ENCODE measurements at regions not wholly inside any gene's neighbourhood (a gene's known extent, or its start where the extent isn't known, plus 50 kb on each side); places are given as distances from the start of the nearest gene placed in this dataset.

GRCh38 chr4:176906709-176907108 lies 114.0 kb upstream of the VEGFC start:
- Histone ChIP-seq H3K9ac (replicated peaks; ENCODE audit: extremely low read depth, insufficient read depth, low read length) (no peak overlapping the region), H3K27me3 (ENCODE audit: control insufficient read depth in 2 of 2, insufficient read depth in 2 of 2, low read length in 2 of 2) (no peaks in the 10 kb centered on the region), H2AFZ (ENCODE audit: low read depth, low read length) (no peak overlapping the region), H3K9me3 (replicated peaks; ENCODE audit: control insufficient read depth, insufficient read depth, low read length) (no peaks in the 10 kb centered on the region), H3K79me2 (ENCODE audit: control insufficient read depth, insufficient read depth, low read length) (no peaks in the 10 kb centered on the region), H3K4me1 (ENCODE audit: control insufficient read depth, extremely low read depth, insufficient read depth, low read length) (peaks cover 15% of the 10 kb centered on the region), H3K4me3 (replicated peaks in 1 of 3; ENCODE audit: insufficient read depth in 1 of 3, low read depth in 1 of 3, low read length in 3 of 3) (no peak overlapping the region), H3K27ac (ENCODE audit: insufficient read depth, low read depth, low read length) (no peak overlapping the region), H3K36me3 (ENCODE audit: control insufficient read depth in 2 of 2, extremely low read depth in 1 of 2, insufficient read depth in 2 of 2, low read length in 2 of 2) (no peaks in the 10 kb centered on the region), H3K4me2 (ENCODE audit: insufficient read depth, low read length) (no peak overlapping the region), H4K20me1 (replicated peaks; ENCODE audit: control insufficient read depth, extremely low read depth, insufficient read depth, low read length) (no peaks in the 10 kb centered on the region), H3K9me1 (replicated peaks; ENCODE audit: control insufficient read depth, extremely low read depth, insufficient read depth, low read length) (no peaks in the 10 kb centered on the region)
- dilution Hi-C loops (cut with MboI; ENCODE audit: extremely low pct_ligation_motif_present, low sequenced_read_pairs) = no loop called here
- DNase-seq (ENCODE audit: low read depth, low spot score) (no peak), FAIRE-seq (no peak)
- CTCF ChIA-PET = no interaction called here
- POLR2A ChIA-PET = no interaction called here
- BruUV-seq (replicated peaks) = no TSS peak
- TF ChIP-seq FOS (IDR thresholded peaks at IDR 0.05; ENCODE audit: borderline replicate concordance, insufficient read depth, low read length) (no peak), MYC (IDR thresholded peaks at IDR 0.05; ENCODE audit: low read depth, low read length) (no peak), MAX (IDR thresholded peaks at IDR 0.05; ENCODE audit: insufficient read depth, insufficient read length) (no peak), JUN (IDR thresholded peaks at IDR 0.05; ENCODE audit: borderline replicate concordance, insufficient read depth, insufficient read length, low read depth) (no peak)
- intact Hi-C loops (cut with micrococcal nuclease) = no loop called here

- H3K4me1 ChIP-seq (ENCODE audit: control insufficient read depth, extremely low read depth, insufficient read depth, low read length) = no peaks in the 10 kb centered on the region
- ChIA-PET CTCF (no interaction called here), POLR2A (no interaction called here)
- no peaks in the 10 kb centered on the region for H3K27me3 ChIP-seq (ENCODE audit: control insufficient read depth in 2 of 2, insufficient read depth in 2 of 2, low read length in 2 of 2)
- H3K27ac ChIP-seq (ENCODE audit: insufficient read depth, low read depth, low read length) = no peak overlapping the region
- no peak overlapping the region for H3K4me2 ChIP-seq (ENCODE audit: insufficient read depth, low read length)
- H3K4me3 ChIP-seq (replicated peaks in 1 of 3; ENCODE audit: insufficient read depth in 1 of 3, low read depth in 1 of 3, low read length in 3 of 3) = no peak overlapping the region
- H3K9me3 ChIP-seq (replicated peaks; ENCODE audit: control insufficient read depth, insufficient read depth, low read length) = no peaks in the 10 kb centered on the region
- H3K79me2 ChIP-seq (ENCODE audit: control insufficient read depth, insufficient read depth, low read length) = no peaks in the 10 kb centered on the region
- H2AFZ ChIP-seq (ENCODE audit: low read depth, low read length) = no peak overlapping the region
- intact Hi-C loops (cut with micrococcal nuclease) = no loop called here
- H3K9me1 ChIP-seq (replicated peaks; ENCODE audit: control insufficient read depth, extremely low read depth, insufficient read depth, low read length) = no peaks in the 10 kb centered on the region
- TF ChIP-seq FOS (IDR thresholded peaks at IDR 0.05; ENCODE audit: borderline replicate concordance, insufficient read depth, low read length) (no peak), POLR2AphosphoS5 (IDR thresholded peaks at IDR 0.05; ENCODE audit: insufficient read depth, low read depth, low read length) (no peak), MAX (IDR thresholded peaks at IDR 0.05; ENCODE audit: insufficient read depth, insufficient read length) (no peak), MYC (IDR thresholded peaks at IDR 0.05; ENCODE audit: low read depth, low read length) (no peak)
- H3K36me3 ChIP-seq (ENCODE audit: control insufficient read depth in 2 of 2, extremely low read depth in 1 of 2, insufficient read depth in 2 of 2, low read length in 2 of 2) = no peaks in the 10 kb centered on the region
- H3K9ac ChIP-seq (replicated peaks; ENCODE audit: extremely low read depth, insufficient read depth, low read length) = no peak overlapping the region
- H4K20me1 ChIP-seq (replicated peaks; ENCODE audit: control insufficient read depth, extremely low read depth, insufficient read depth, low read length) = no peaks in the 10 kb centered on the region
- DNase-seq (ENCODE audit: low read depth, low spot score) (no peak), FAIRE-seq (no peak)
- BruUV-seq (replicated peaks) = no TSS peak
- dilution Hi-C loops (cut with MboI; ENCODE audit: extremely low pct_ligation_motif_present, low sequenced_read_pairs) = no loop called here
These were observed 117.9 kb upstream of the VEGFC start for GRCh38 chr4:176910646-176911045.
